A549 (cell line): ENCODE measurements at regions not wholly inside any gene's neighbourhood (a gene's known extent, or its start where the extent isn't known, plus 50 kb on each side); places are given as distances from the start of the nearest gene placed in this dataset.

ENCODE experiments used
- ATAC-seq, 2 experiments: fragments of 200-7000 bp in 1 of 2; fragments of >200 bp in 1 of 2; cut with Nextera tagmentation in 1 of 2; cut with Tn5 transposase in 1 of 2; 3 replicates each; pipeline versions ENCODE4 v1.8.0 to v1.9.1; 2018 to 2020; ENCODE audit warnings: mild to moderate bottlenecking in 1 of 2, moderate library complexity in 1 of 2
- CTCF ChIA-PET: fragments of 300-600 bp; sonication (Branson Sonifier 250); formaldehyde crosslinking; extraction: SDS; loops from one replicate; lab custom pipeline; 2021; ENCODE audit warnings: antibody characterized with exemption, inconsistent platforms; lab: Yijun Ruan, JAX
- POLR2A ChIA-PET: fragments of 350-600 bp; formaldehyde crosslinking; extraction: SDS; loops from one replicate; lab custom pipeline; 2021; ENCODE audit warnings: antibody characterized with exemption, inconsistent platforms; lab: Yijun Ruan, JAX
- DNase-seq, 2 experiments: peaks; one replicate each; pipeline versions ENCODE4 v3.0.0 to v3.0.0-alpha.2; 2011 to 2016; ENCODE audit warnings: low read depth in 1 of 2, low spot score in 1 of 2
- FAIRE-seq: peaks from 2 replicates; lab custom pipeline; 2011; peaks lifted over from hg19 to GRCh38; lab: Jason Lieb, UNC
- H3K27ac ChIP-seq, 2 experiments: fragments of >200 bp; sonication (Bioruptor Twin); formaldehyde crosslinking; 3 replicates each; pipeline ENCODE4 v1.5.1; 2016 to 2017
- H3K4me1 ChIP-seq: fragments of >200 bp; sonication (Bioruptor Twin); formaldehyde crosslinking; 3 replicates; pipeline ENCODE4 v1.6.1; 2016
- H3K4me2 ChIP-seq: fragments of >200 bp; sonication (Bioruptor Twin); formaldehyde crosslinking; 3 replicates; pipeline ENCODE4 v1.6.1; 2016
- H3K4me3 ChIP-seq: fragments of >200 bp; sonication (Bioruptor Twin); formaldehyde crosslinking; 3 replicates; pipeline ENCODE4 v1.5.1; 2016
- H3K9me3 ChIP-seq: fragments of >200 bp; sonication (Bioruptor Twin); formaldehyde crosslinking; 3 replicates; pipeline ENCODE4 v1.6.1; 2016
- CHD2 ChIP-seq: fragments of 150-350 bp; IDR thresholded peaks from 2 replicates; pipeline ENCODE4 v1.6.1; 2014; ENCODE audit warnings: low read length; ENCODE audit not compliant: partially characterized antibody
- EP300 ChIP-seq, 2 experiments: fragments of >200 bp; sonication (Bioruptor Twin); formaldehyde crosslinking; IDR thresholded peaks; 2 replicates in 1 of 2; 3 replicates in 1 of 2; pipeline ENCODE4 v1.6.1; 2016 to 2017
- ESRRA ChIP-seq: fragments of 150-350 bp; IDR thresholded peaks from 2 replicates; pipeline ENCODE4 v1.6.1; 2014; ENCODE audit warnings: mild to moderate bottlenecking, low read length, borderline replicate concordance
- FOSL2 ChIP-seq, 2 experiments: fragments of 450-650 bp in 1 of 2; fragments of >200 bp in 1 of 2; sonication (Bioruptor Twin) in 1 of 2; formaldehyde crosslinking; IDR thresholded peaks; 2 replicates each; pipeline versions ENCODE4 v1.5.0 to v1.6.1; 2016 to 2020; ENCODE audit warnings: mild to moderate bottlenecking in 1 of 2, moderate library complexity in 1 of 2
- GATA3 ChIP-seq: IDR thresholded peaks from 2 replicates; pipeline ENCODE4 v1.6.1; 2012; ENCODE audit warnings: borderline replicate concordance
- HEYL ChIP-seq: fragments of 250-450 bp; sonication (Bioruptor Pico); IDR thresholded peaks from 2 replicates; pipeline ENCODE4 v1.8.0; 2021; ENCODE audit warnings: mild to moderate bottlenecking, moderate library complexity
- HOXB5 ChIP-seq: fragments of 250-450 bp; sonication (Bioruptor Pico); IDR thresholded peaks from 2 replicates; pipeline ENCODE4 v1.5.0; 2020; ENCODE audit warnings: mild to moderate bottlenecking, moderate library complexity
- KDM5A ChIP-seq: fragments of 200-600 bp; sonication (generic); IDR thresholded peaks from 2 replicates; pipeline ENCODE4 v1.6.1; 2016; ENCODE audit warnings: antibody characterized with exemption, mild to moderate bottlenecking
- MAZ ChIP-seq: fragments of 150-350 bp; IDR thresholded peaks from 2 replicates; pipeline ENCODE4 v1.6.1; 2014; ENCODE audit warnings: antibody characterized with exemption, low read depth, low read length, borderline replicate concordance
- NR3C1 ChIP-seq: fragments of >200 bp; sonication (Bioruptor Twin); formaldehyde crosslinking; IDR thresholded peaks from 3 replicates; pipeline ENCODE4 v1.6.1; 2017
- POLR2A ChIP-seq: IDR thresholded peaks from 2 replicates; pipeline ENCODE4 v1.6.1; 2012; ENCODE audit warnings: mild to moderate bottlenecking, low read length
- POLR2AphosphoS2 ChIP-seq: conservative IDR thresholded peaks from 2 replicates; pipeline ENCODE4 v1.6.1; 2012; ENCODE audit warnings: low read length, improper control_type of control experiment, inconsistent platforms
- REST ChIP-seq: fragments of 200-600 bp; sonication (generic); IDR thresholded peaks from 2 replicates; pipeline ENCODE4 v1.6.1; 2016; ENCODE audit warnings: antibody characterized with exemption, mild to moderate bottlenecking, moderate library complexity
- RNF2 ChIP-seq: fragments of 200-600 bp; sonication (generic); IDR thresholded peaks from 2 replicates; pipeline ENCODE4 v1.6.1; 2016; ENCODE audit warnings: low read depth, mild to moderate bottlenecking, antibody characterized with exemption, moderate library complexity, borderline replicate concordance
- SREBF2 ChIP-seq: fragments of 450-650 bp; IDR thresholded peaks from 2 replicates; pipeline ENCODE4 v1.6.1; 2014; ENCODE audit warnings: mild to moderate bottlenecking, moderate library complexity
- TFCP2L1 ChIP-seq: fragments of 250-450 bp; sonication (Bioruptor Pico); IDR thresholded peaks from 2 replicates; pipeline ENCODE4 v1.5.0; 2021; ENCODE audit warnings: mild to moderate bottlenecking
- TP53 ChIP-seq: fragments of 250-450 bp; sonication (Bioruptor Pico); IDR thresholded peaks from 2 replicates; pipeline ENCODE4 v1.5.0; 2021; ENCODE audit warnings: mild to moderate bottlenecking, moderate library complexity
- ZNF302 ChIP-seq: fragments of 250-450 bp; sonication (Bioruptor Pico); IDR thresholded peaks from 2 replicates; pipeline ENCODE4 v1.9.0; 2021; ENCODE audit warnings: inconsistent platforms, mild to moderate bottlenecking, moderate library complexity
- WGBS: methylation state at CpG from one replicate; pipeline ENCODE4 v1.1.6; 2017; ENCODE audit errors: missing lambda C conversion rate; 5-methylcytosine and 5-hydroxymethylcytosine counted together

GRCh38 chr16:80436510-80436909 lies 104.3 kb upstream of the DYNLRB2 start:
- no peaks in the 10 kb centered on the region for H3K4me1 ChIP-seq
- ChIA-PET CTCF (interaction anchor here (0.5 to 2.6 kb wide), 2 partner anchors 30 to 87 kb away, joined by 4 to 6 read pairs; no protein-coding TSS in a partner anchor), POLR2A (no interaction called here)
- H3K4me3 ChIP-seq = no peak overlapping the region
- ATAC-seq (no peak), FAIRE-seq (no peak)
- no peak overlapping the region for H3K27ac ChIP-seq
- TF ChIP-seq TFCP2L1 (CRISPR knock-in tag) = no peak
- TF ChIP-seq NR3C1 = no peak
- no peak for TF ChIP-seq ZNF302
- TF ChIP-seq POLR2A = no peak
- TF ChIP-seq GATA3 = no peak
- no peak for TF ChIP-seq CHD2
- TF ChIP-seq HEYL (CRISPR knock-in tag) = no peak
- TF ChIP-seq, all 56 proteins: peak for 0
- Histone ChIP-seq H3K9me3 (no peaks in the 10 kb centered on the region), H3K4me2 (no peak overlapping the region)
- no peak for DNase-seq

DNA sequence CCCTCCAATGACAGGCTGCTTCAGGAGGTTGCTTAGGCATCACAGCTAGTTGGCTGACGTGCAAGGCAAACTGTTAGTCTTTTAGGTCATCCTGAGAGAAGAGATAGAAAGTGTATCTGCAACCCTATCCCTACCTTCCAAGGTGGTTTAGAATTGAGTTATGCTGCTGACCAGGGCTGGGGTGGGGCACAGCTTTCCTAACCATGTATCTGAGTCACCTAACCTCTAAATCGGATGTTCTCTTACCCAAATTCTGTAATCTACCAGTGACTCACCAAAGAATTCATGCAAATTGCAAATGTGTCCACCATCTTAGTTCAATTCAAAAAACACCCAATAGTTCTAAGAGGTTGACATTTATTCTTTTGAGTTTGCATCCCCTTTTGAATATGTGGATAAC lies 107.2 kb upstream of the DYNLRB2 start:
- no peaks in the 10 kb centered on the region for H3K9me3 ChIP-seq
- no peak overlapping the region for H3K27ac ChIP-seq
- no peak for TF ChIP-seq FOSL2 (IDR thresholded peaks at IDR 0.05)
- TF ChIP-seq FOSL2 (CRISPR knock-in tag; IDR thresholded peaks at IDR 0.05) = no peak
- TF ChIP-seq ZNF302 = no peak
- TF ChIP-seq KDM5A = no peak
- TF ChIP-seq EP300 (IDR thresholded peaks at IDR 0.05) = no peak
- no peak for TF ChIP-seq MAZ
- TF ChIP-seq ESRRA = no peak
- no peak for TF ChIP-seq RNF2
- no peak for TF ChIP-seq TP53 (CRISPR knock-in tag)
- TF ChIP-seq REST = no peak
- no peak for TF ChIP-seq POLR2AphosphoS2
- TF ChIP-seq HOXB5 (CRISPR knock-in tag) = no peak
- no peak for TF ChIP-seq SREBF2
- H3K4me3 ChIP-seq = no peak overlapping the region
- ChIA-PET POLR2A (no interaction called here), CTCF (interaction anchor here (1.0 to 1.3 kb wide), 2 partner anchors 33 to 92 kb away, joined by 3 read pairs; no protein-coding TSS in a partner anchor)
- ATAC-seq (no peak), DNase-seq (no peak), FAIRE-seq (no peak)
- 5% methylated on average over 2 of the region's 2 CpGs for WGBS
- no peaks in the 10 kb centered on the region for H3K4me1 ChIP-seq
- H3K4me2 ChIP-seq = no peak overlapping the region

- Histone ChIP-seq H3K9me3 (no peaks in the 10 kb centered on the region), H3K27ac (no peak overlapping the region), H3K4me2 (no peak overlapping the region), H3K4me3 (no peak overlapping the region), H3K4me1 (no peaks in the 10 kb centered on the region)
- FAIRE-seq (no peak), DNase-seq (no peak), ATAC-seq (no peak)
- no peak for TF ChIP-seq REST
- ChIA-PET CTCF (no interaction called here), POLR2A (no interaction called here)
- WGBS = 20% methylated on average over 2 of the region's 2 CpGs
Observed at GRCh38 chr16:80427795-80428194, 113.0 kb upstream of the DYNLRB2 start.
